ENCODE measurements at regions not wholly inside any gene's neighbourhood (a gene's known extent, or its start where the extent isn't known, plus 50 kb on each side); places are given as distances from the start of the nearest gene placed in this dataset.
"Not testable (repeated sequence)": the region's sequence is repeated elsewhere in the genome, so short reads cannot be mapped to it uniquely, and the experiment has no call there.

DNA sequence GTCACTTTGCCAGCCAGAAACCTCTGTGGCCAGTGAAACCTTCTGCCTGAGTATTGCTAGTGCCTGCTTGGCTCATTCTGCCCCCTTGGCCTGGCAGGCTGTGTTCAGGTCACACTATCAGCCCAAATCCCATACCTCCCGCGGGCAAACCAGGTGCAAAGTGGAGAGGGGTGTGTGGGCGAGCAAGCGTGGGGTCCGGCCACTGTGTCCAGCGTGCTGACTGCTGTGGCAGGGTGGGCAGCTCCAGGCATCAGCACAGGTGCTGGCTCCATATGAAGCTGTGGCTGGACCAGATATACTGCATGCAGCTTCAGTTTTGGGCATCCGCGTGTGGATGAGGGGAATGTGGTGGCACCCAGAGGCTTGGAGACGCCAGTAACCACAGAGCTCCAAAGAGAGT lies 576.5 kb upstream of the EDIL3 start:
- DNase-seq, result no peak

GRCh38 chr5:84961903-84962302 lies 577.2 kb upstream of the EDIL3 start:
- DNase-seq, result no peak

DNA sequence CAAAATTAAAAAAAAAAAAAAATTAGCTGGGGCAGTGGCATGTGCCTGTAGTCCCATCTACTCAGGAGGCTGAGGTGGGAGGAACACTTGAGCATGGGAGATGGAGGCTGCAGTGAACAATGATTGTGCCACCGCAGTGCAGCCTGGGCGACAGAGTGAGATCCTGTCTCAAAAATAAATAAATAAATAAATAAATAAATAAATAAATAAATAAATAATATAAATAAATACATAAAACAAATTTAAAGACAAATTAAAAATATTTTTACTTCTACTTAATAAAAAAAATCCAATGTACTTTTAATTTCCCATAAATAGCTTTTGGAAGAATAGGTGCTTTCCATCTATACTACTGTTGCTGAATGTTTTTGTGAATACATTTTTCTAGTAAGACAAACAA lies 598.4 kb upstream of the EDIL3 start:
- DNase-seq, result no peak

- no peak for DNase-seq
These were observed 600.5 kb upstream of the EDIL3 start for GRCh38 chr5:84985148-84985547.

DNA sequence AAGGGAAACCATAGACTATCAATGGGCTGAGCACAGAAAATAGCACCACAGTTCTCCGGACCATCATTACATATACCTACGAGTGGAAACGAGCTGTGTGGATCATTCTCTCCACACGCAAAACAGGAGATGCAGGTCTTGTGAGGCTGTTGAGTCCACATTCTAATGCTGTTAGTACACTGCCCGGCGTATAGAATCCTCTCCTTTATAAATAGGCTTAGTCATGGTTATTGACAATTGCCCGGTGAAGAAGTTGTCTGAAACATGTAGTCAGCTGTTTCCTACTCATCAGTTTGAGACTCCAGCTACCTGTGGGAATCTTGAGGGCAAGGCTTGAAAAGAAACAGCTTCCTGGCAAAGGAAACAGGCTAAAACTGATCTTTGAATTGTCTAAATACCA lies 602.0 kb upstream of the EDIL3 start:
- no peak for DNase-seq

DNA sequence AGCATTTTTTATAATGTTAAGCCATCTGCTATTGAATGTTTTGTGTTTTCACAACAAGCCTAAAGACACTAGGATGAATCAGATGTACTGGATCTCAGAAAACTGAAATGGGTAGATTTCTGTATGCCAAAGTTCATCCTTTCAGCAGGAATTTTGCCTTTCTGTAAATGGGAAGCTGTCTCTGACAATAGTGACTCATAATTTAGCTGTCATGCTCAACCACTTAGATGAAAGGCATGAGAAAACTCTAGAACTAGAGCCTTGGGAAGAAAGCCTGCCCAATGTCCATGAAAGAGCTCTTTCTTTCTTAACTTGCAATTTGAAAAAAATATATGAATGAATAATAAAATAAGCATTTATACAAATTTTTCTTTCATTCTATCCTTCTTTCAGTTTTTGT lies 616.0 kb upstream of the EDIL3 start:
- no peak for DNase-seq

DNA sequence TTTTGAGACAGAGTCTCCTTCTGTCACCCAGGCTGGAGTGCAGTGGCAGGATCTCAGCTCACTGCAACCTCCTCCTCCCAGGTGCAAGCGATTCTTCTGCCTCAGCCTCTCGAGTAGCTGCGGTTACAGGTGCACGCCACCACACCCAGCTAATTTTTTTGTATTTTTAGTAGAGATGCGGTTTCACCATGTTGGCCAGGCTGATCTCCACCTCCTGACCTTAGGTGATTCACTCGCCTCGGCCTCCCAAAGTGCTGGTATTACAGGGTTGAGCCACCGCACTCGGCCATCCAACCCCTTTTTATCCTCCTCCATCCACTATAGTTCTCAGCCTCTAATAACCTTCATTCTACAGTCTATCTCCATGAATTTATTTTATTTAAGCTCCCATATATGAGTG lies 617.3 kb upstream of the EDIL3 start:
- DNase-seq, result not testable (repeated sequence)

DNA sequence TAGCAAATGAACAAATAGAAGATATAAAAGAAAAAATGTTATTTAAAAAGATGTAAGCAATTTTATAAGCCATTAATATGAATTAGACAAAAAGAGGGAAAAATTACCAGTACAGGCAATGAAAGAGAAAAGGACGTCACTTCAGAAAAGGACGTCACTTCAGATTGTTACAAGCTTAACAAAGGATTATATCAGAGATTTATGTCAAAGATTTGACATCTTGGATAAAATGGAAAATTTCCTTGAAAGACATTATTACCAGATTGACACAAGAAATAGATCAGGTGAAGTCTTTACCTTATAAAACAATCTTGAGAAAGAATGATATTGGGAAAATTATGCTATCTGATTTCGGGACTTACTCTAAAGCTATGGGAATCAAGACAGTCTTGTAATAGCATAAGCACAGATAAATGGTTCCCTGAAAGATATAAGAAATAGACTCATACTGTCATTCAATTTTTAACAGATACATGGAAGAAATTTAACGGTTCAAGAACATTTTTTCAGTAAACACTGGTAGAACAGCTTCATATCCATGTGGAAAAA lies 625.4 kb upstream of the EDIL3 start:
- no peak for DNase-seq

DNA sequence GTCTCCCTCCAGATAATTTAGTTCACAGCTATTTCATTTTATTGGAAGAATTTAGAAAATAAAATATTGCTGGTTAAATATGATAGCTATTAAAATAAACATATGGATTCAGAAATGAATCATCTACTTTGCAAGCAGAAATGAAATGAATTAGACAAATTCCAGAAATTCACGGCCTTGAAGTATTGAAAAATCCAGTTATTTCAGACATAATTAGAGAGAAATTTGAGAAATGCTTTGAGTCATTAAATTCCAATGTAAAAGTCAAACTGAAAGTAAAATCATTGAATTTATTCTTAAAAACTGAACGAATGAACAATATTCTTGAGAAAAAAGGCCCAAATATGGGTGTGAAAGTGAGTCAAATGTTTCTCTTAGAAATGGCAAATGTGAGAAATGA lies 632.6 kb upstream of the EDIL3 start:
- no peak for DNase-seq

- no peak for DNase-seq
These were observed 645.8 kb upstream of the EDIL3 start for GRCh38 chr5:85030316-85031084.

- no peak for DNase-seq
These were observed 664.3 kb upstream of the EDIL3 start for GRCh38 chr5:85049020-85049419.

DNA sequence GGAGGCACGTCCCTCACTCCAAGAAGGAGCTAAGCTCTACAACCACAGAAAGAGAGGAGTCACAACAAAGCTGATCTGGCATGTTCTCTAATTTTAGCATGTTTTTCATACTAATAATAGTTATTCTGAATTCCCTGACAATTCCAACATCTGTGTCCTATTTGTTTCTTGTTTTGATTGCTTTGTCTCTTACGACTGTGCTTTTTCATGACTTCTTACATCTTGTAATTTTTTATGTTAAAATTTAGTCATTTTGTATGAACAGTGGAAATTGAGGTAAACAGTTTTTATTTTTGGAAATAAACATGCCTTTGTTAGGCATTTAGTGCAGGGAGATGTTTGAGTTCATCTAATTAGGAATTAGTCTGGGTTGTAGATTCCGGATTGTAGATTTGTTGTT lies 668.1 kb upstream of the EDIL3 start:
- DNase-seq, result no peak

DNA sequence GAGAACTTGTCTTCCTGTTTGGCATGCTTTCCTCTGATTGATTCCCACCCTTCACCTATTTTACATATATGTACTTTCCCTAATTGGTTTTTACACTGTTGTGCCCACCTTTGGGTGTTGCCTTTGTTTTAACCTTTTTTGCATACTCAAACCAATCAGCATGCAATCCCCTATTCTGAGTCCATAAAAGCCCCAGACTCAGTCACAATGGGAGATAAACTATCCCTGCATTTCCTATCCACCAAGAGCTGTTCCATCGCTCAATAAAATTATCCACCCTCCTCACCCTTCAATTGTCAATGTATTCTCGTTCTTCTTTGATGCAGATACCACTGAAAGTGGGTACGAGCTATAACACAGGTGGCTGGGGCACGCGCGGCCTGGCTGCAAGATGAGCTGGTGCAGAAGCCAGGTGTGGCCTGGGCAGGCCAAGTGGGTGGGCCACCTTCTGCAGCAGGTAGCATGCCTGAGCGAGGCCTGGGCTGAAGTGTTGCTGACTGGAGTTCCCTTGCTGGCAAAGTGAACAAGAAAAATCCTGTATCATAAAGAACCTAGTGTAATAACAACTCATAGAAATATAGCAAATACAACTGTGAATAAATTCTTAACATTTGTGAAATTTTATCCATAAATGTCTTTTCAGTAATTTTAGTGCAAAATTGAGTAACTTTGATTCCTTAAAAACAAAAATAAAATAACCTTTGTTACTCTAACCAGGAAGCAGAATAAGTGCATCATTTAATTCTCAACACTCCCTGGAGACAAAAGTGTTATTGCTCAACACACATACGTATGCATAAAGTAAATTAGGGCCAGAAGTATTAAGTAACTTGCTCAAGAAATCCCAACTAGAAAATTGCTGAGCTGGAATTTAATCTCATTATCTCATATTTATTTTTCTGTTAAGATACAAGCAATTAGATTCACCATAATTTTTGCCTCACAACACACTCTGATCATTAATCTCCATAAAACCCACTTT lies 685.3 kb upstream of the EDIL3 start:
- DNase-seq, result no peak

DNA sequence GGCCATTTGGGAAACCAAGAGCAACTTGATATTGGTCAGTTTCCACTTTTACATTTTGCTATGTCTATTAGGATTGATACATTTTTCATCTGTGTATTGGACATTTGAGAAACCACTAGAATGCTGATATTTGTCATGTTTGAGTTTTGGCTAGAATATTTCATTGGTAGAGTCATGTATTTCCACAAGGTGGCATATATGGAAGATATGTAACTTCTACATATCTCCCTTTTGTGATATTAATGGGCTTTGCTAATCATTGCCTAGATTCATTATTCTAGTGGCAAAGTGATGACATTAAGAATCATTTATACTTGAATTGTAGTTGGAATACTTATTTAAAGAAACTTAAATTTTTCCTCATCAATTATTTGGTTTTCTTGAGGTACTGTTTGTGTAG lies 692.9 kb upstream of the EDIL3 start:
- DNase-seq, result no peak

DNA sequence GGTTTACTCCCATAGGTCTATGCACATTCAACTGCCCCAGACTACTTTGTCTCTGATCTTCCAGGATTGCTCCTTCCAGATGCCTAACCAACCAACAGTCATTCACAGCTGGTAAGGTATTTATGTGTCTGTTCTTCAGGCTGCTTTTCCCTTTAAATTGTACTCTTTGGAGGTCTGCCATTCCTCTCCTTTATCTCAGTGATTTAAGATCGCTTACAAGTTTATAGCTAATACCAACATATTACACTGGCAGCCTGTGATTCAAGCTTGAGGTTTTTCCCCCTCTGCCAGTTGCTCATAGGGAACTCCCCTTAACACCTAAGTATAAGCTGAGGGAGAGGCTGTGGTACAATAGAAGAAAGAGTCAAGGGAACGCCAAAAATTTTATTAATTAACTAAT lies 711.7 kb upstream of the EDIL3 start:
- no peak for DNase-seq

- no peak for DNase-seq
These were observed 723.8 kb upstream of the EDIL3 start for GRCh38 chr5:85108471-85108870.

GRCh38 chr5:85109616-85110015 lies 724.9 kb upstream of the EDIL3 start:
- no peak for DNase-seq

DNA sequence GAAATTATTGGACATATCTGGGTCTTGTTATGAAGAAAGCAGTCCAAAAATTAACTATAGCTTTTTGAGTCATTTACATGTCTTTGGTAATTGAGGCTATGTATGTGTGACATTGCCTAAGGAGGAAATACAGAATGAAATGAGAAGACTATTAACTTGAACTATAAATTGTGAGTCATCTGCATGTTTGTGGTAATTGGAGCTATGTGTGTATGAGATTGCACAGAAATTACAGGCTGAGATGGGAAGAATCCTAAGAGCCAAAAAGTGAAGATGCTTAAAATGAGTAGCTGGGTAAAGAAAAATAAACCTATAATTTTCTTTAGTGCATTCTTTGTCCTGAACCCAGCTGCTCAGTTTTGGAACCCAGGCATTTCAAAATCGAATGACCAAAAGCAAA lies 747.6 kb upstream of the EDIL3 start:
- DNase-seq, result no peak

DNA sequence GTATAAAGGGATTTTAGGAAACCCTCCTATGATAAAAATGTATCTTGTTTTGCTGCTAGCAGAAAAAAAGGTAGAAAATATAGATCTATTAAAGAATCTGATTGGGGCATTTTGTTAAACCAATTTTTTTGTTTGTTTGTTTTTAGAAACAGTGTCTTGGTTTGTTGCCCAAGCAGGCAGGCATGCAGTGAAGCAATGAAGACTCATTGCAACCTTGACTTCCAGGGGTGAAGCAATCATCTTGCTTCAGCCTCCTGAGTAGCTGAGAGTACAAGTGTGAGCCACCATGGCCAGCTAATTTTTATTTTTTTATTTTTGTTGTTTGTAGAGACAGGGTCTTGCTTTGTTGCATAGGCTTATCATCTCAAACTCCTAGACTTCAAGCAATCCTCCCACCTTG lies 755.8 kb upstream of the EDIL3 start:
- no peak for DNase-seq

GRCh38 chr5:85143138-85143537 lies 758.5 kb upstream of the EDIL3 start:
- DNase-seq, result no peak

DNA sequence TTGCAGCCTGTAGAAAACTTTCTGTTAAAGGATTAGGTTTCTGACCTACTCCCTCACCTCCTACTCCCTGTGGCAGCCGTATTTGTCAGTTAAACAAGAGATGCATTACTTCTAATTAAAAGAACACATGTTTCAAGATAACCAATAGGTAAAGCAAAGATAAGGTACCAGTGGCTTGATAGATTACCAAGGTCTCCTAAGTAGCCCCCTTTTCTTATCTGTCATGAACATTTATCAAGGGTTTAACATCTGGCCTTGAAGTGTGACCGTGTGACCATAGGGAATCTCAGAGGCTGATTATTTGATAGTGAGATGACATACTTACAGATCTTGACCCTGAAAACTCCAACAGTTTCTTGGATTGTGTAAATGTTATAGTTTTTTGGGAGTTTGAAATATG lies 764.0 kb upstream of the EDIL3 start:
- no peak for DNase-seq

GRCh38 chr5:85159395-85159794 lies 774.7 kb upstream of the EDIL3 start:
- DNase-seq, result no peak

GRCh38 chr5:85168474-85168873 lies 783.8 kb upstream of the EDIL3 start:
- DNase-seq, result no peak

- no peak for DNase-seq
These were observed 785.5 kb upstream of the EDIL3 start for GRCh38 chr5:85170183-85170582.
